A673 (cell line): ENCODE measurements at regions not wholly inside any gene's neighbourhood (a gene's known extent, or its start where the extent isn't known, plus 50 kb on each side); places are given as distances from the start of the nearest gene placed in this dataset.

ENCODE experiments used
- BruUV-seq: library from RNA; stranded (reverse); fragments of 400-500 nt; replicated peaks from 2 replicates; lab custom pipeline; 2021; lab: Mats Ljungman, UMichigan
- CTCF ChIA-PET: fragments of 300-600 bp; sonication (Branson Sonifier 250); formaldehyde crosslinking; loops from one replicate; lab custom pipeline; 2022; ENCODE audit warnings: antibody characterized with exemption; lab: Charles Lee
- POLR2A ChIA-PET: fragments of 300-600 bp; sonication (Branson Sonifier 250); formaldehyde crosslinking; loops from one replicate; lab custom pipeline; 2022; ENCODE audit warnings: antibody characterized with exemption; ENCODE audit not compliant: low non-redundant PET; lab: Charles Lee
- DNase-seq: peaks from one replicate; pipeline ENCODE4 v3.0.0-alpha.2; 2015; ENCODE audit warnings: low spot score
- H3K27ac ChIP-seq: fragments of 200-600 bp; sonication (generic); 2 replicates; pipeline ENCODE4 v1.5.1; 2016; ENCODE audit warnings: mixed run types, low read depth, mild to moderate bottlenecking, mixed read lengths, antibody characterized with exemption, low read length; ENCODE audit not compliant: poor library complexity, severe bottlenecking
- H3K27me3 ChIP-seq: fragments of 200-600 bp; sonication (generic); replicated peaks from 2 replicates; pipeline ENCODE4 v1.6.1; 2017; ENCODE audit warnings: mixed run types, low read depth, mild to moderate bottlenecking, mixed read lengths, antibody characterized with exemption, low read length; ENCODE audit not compliant: insufficient read depth, poor library complexity
- H3K36me3 ChIP-seq: fragments of 200-600 bp; sonication (generic); 2 replicates; pipeline ENCODE4 v1.6.1; 2016; ENCODE audit warnings: mixed run types, mild to moderate bottlenecking, mixed read lengths, antibody characterized with exemption, low read length; ENCODE audit not compliant: insufficient read depth, poor library complexity, severe bottlenecking
- H3K4me1 ChIP-seq: fragments of 200-600 bp; sonication (generic); 2 replicates; pipeline ENCODE4 v1.6.1; 2017; ENCODE audit warnings: mixed run types, mild to moderate bottlenecking, mixed read lengths, antibody characterized with exemption, low read length; ENCODE audit not compliant: insufficient read depth, poor library complexity, severe bottlenecking
- H3K4me3 ChIP-seq: fragments of 200-600 bp; sonication (generic); 2 replicates; pipeline ENCODE4 v1.5.1; 2016; ENCODE audit warnings: low read depth, mixed run types, mild to moderate bottlenecking, mixed read lengths, low read length; ENCODE audit not compliant: poor library complexity, severe bottlenecking
- H3K9me3 ChIP-seq: fragments of 200-600 bp; sonication (generic); 2 replicates; pipeline ENCODE4 v1.6.1; 2016; ENCODE audit warnings: mixed run types, low read depth, mild to moderate bottlenecking, mixed read lengths, antibody characterized with exemption, low read length; ENCODE audit not compliant: poor library complexity, severe bottlenecking
- EZH2 ChIP-seq: fragments of 200-600 bp; sonication (generic); IDR thresholded peaks from 2 replicates; pipeline ENCODE4 v1.6.1; 2017; ENCODE audit warnings: borderline replicate concordance, low read depth, mild to moderate bottlenecking, mixed read lengths, antibody characterized with exemption, low read length; ENCODE audit not compliant: poor library complexity, severe bottlenecking
- intact Hi-C: fragments of 100-400 bp; cut with micrococcal nuclease; formaldehyde crosslinking; loops from one replicate; pipeline ENCODE4 v1.10.0; 2022; ENCODE audit not compliant: unreplicated experiment
- TF ChIP-seq, protein P1 (sequence below): fragments of 300-800, 200-600 bp; sonication (generic); conservative IDR thresholded peaks from 2 replicates; pipeline ENCODE4 v1.5.1; 2017; ENCODE audit warnings: low read depth, mild to moderate bottlenecking, antibody characterized with exemption, low read length, moderate library complexity, mixed read lengths

GRCh38 chr1:29972421-29973053 lies 736.2 kb downstream of the PTPRU start:
- no TSS peak for BruUV-seq

DNA sequence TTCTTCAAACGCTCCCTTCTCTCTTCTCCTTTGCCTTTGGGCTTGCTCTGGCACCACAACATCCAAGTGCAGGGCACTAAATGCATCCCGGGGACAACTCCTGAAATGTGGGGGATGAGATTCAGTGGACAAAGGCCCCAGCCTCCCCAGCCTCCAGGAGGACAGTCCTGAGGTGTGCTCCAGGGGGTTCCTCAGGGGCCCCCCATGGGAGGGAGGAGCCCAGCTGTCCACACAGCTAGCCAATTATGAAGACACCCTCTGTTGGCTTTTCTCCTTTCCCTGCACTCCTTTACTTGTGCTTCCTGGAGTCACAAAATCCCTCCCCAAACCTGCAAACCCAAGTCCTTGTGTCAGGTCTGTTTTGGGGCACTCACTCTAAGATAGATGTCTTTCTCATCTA lies 735.4 kb downstream of the PTPRU start:
- CTCF ChIA-PET, result no interaction called here

More at GRCh38 chr1:29972421-29973053, 736.2 kb downstream of the PTPRU start:
- no peak overlapping the region for H3K27ac ChIP-seq
- H3K27me3 ChIP-seq, result no peaks in the 10 kb centered on the region
- H3K36me3 ChIP-seq, result no peaks in the 10 kb centered on the region
- intact Hi-C loops, result no loop called here
- H3K9me3 ChIP-seq, result no peaks in the 10 kb centered on the region
- no peak for DNase-seq
- POLR2A ChIA-PET, result no interaction called here
- CTCF ChIA-PET, result no interaction called here
- no peak for TF ChIP-seq EZH2
- TF ChIP-seq, protein P1, sequence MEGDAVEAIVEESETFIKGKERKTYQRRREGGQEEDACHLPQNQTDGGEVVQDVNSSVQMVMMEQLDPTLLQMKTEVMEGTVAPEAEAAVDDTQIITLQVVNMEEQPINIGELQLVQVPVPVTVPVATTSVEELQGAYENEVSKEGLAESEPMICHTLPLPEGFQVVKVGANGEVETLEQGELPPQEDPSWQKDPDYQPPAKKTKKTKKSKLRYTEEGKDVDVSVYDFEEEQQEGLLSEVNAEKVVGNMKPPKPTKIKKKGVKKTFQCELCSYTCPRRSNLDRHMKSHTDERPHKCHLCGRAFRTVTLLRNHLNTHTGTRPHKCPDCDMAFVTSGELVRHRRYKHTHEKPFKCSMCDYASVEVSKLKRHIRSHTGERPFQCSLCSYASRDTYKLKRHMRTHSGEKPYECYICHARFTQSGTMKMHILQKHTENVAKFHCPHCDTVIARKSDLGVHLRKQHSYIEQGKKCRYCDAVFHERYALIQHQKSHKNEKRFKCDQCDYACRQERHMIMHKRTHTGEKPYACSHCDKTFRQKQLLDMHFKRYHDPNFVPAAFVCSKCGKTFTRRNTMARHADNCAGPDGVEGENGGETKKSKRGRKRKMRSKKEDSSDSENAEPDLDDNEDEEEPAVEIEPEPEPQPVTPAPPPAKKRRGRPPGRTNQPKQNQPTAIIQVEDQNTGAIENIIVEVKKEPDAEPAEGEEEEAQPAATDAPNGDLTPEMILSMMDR, result no peak
- H3K4me3 ChIP-seq, result no peak overlapping the region
- no peaks in the 10 kb centered on the region for H3K4me1 ChIP-seq

DNA sequence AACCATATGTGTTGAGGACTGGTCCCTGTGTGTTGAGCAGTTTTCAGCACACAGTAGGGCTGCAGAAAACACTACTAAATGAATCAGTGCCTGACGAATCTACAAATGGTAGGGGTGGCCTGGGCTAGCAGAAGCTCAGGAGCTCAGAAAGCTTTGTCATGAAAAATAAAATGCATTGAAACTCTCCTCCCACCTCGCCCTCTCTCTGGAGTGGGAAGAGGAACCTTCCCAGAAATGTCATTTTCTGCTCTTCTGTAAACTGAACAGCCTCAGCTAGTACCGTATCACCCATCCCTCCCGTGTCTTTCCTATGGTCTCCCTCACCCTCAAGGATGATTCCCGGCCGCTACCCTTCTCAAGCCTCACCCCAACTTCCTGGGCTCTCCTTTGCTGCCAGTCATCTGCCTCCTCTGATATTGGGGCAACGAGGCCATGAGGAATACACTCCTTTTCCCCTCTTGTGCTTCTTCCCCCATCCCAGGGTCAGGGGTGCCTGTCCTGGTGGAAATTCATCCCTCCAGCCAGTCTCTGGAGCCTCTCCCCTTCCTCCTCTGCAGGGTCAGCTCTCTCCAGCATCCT lies 734.5 kb downstream of the PTPRU start:
- Histone ChIP-seq H3K4me3 (no peak overlapping the region), H3K27ac (no peak overlapping the region), H3K4me1 (no peaks in the 10 kb centered on the region), H3K36me3 (no peaks in the 10 kb centered on the region), H3K27me3 (no peaks in the 10 kb centered on the region), H3K9me3 (no peaks in the 10 kb centered on the region)
- ChIA-PET CTCF (no interaction called here), POLR2A (no interaction called here)
- no peak for TF ChIP-seq EZH2
- TF ChIP-seq, protein P1, result no peak
- DNase-seq, result no peak
- BruUV-seq, result no TSS peak
- intact Hi-C loops, result no loop called here

More for the DNA sequence above, 735.4 kb downstream of the PTPRU start:
- H3K36me3 ChIP-seq, result no peaks in the 10 kb centered on the region
- POLR2A ChIA-PET, result no interaction called here
- TF ChIP-seq, protein P1, result no peak
- no peak for TF ChIP-seq EZH2
- no peaks in the 10 kb centered on the region for H3K9me3 ChIP-seq
- no peak for DNase-seq
- H3K27ac ChIP-seq, result no peak overlapping the region
- no peaks in the 10 kb centered on the region for H3K27me3 ChIP-seq
- H3K4me3 ChIP-seq, result no peak overlapping the region
- H3K4me1 ChIP-seq, result no peaks in the 10 kb centered on the region
- intact Hi-C loops, result no loop called here
- no TSS peak for BruUV-seq
